ENCODE measurements at regions not wholly inside any gene's neighbourhood (a gene's known extent, or its start where the extent isn't known, plus 50 kb on each side); places are given as distances from the start of the nearest gene placed in this dataset.
"Not testable (repeated sequence)": the region's sequence is repeated elsewhere in the genome, so short reads cannot be mapped to it uniquely, and the experiment has no call there.

GRCh38 chr11:92436034-92436920, 211.7 kb downstream of the FAT3 start:
- no peak for DNase-seq

DNA sequence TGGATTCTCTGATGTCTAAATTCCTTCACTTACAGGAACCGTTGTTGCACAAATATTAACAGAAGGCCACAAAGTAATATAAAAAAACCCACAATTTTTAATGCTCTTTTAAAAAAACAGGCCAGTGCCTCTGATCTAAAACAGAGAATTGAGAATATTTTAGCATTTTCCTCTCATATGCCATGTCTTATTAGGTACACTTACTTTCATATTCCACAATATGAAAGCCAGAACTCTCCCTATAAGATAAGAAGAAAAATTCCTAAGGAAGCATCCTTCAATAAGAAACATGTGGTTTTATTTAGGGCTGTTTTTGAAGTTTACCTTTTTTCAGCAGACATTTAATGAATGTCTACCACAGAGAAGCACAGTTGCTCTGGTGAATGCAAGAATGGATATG, 214.5 kb downstream of the FAT3 start:
- no peak for DNase-seq

DNA sequence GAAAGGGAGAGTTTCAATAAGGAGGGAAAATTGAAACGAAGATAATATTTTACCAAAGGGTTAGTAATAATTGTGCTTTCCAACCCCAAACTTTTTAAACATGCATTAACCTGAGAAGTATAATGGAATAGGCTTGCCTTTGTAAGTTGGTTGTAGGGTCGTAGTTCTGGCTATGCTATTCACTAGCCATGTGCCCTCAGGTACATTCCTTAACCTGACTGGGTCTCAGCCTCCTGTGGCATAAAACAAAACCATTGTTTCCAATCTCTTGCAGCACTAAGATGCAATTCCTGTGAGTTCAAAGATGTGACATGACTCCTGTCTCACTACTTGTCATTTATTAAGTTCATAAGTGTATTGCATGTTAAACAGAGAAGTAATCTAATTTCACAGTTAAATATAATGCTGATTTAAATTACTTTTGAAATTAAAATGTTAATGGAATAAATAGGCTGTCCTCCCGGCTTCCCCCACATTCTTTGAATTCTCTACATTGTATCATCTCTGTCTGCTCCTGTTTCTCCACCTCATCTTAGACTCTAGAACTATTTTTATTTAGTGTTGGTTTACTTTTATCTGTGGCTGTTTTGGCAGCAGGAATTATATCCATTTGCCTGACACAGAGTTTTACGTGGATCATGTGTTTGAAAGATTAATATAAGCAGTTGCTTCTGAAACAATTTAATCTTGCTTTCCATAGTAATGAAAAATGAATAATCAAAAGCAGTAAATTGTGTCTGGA, 216.3 kb downstream of the FAT3 start:
- DNase-seq = no peak

- DNase-seq = no peak
These were observed 216.8 kb downstream of the FAT3 start for GRCh38 chr11:92441443-92441726.

DNA sequence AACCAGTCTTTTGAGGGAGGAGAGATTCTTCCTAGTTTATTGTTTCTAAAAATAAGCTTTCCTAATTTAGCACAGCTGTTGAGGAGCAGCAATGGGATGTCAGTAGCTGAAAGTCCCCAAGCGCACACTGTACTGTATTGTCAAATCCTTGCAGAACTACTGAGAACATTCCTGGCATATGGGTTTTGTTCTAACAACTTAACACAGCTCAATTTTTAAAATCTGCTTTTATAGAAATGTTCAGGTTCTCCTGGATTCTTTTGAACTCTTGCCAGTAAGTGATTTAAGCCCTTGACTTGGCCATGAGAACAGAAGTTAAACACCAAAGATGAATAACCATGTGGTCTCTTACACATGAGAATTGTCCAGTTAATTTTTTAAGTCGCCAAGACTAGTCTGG, 218.6 kb downstream of the FAT3 start:
- DNase-seq = no peak

- no peak for DNase-seq
These were observed 223.0 kb downstream of the FAT3 start for GRCh38 chr11:92447586-92447985.

DNA sequence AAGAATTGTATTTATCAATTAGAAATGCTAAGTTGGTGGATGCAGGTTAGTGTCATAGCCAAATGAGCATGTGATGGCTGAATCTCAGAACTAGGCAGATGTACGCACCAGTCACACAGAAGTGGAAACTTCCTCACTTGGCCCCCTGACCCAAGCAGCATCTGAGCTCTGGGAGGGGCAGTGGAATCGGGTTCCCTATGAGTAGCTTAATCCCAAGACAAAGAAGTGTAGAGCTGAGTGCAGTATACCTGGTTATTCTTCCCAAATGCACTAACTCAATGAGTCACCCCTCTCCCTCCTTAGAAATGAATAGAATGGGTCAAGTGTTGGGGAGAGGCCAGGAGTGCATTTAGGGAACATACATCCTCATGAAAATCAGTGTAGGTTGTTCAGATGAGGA, 224.6 kb downstream of the FAT3 start:
- DNase-seq = no peak

- no peak for DNase-seq
These were observed 225.2 kb downstream of the FAT3 start for GRCh38 chr11:92449780-92450179.

- DNase-seq = no peak
These were observed 226.4 kb downstream of the FAT3 start for GRCh38 chr11:92451063-92451462.

DNA sequence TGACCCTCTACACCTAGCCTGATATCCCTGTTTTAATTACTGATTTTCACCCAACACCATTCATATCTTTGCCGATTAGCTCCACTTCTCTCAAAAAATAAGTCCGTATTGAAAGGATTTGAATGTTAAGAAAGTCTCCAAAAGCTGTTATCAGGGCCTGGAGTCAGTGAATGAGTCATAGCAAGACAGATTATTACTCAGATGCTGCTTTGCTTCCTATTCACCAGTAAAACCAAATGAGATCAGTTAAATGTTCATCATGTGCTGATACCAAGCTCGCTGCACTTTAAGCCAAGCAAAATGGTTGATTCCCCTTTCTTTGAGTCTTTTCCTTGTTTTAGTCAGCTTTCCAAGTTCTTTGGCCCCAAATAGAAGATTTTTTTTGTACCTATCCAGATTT, 228.4 kb downstream of the FAT3 start:
- no peak for DNase-seq

GRCh38 chr11:92455210-92455790, 230.7 kb downstream of the FAT3 start:
- no peak for DNase-seq

- DNase-seq = no peak
These were observed 232.6 kb downstream of the FAT3 start for GRCh38 chr11:92457250-92457649.

GRCh38 chr11:92458486-92458885, 233.9 kb downstream of the FAT3 start:
- no peak for DNase-seq

GRCh38 chr11:92460213-92460612, 235.6 kb downstream of the FAT3 start:
- no peak for DNase-seq

- DNase-seq = no peak
These were observed 236.8 kb downstream of the FAT3 start for GRCh38 chr11:92461447-92461846.

GRCh38 chr11:92462821-92463220, 238.2 kb downstream of the FAT3 start:
- DNase-seq = no peak

DNA sequence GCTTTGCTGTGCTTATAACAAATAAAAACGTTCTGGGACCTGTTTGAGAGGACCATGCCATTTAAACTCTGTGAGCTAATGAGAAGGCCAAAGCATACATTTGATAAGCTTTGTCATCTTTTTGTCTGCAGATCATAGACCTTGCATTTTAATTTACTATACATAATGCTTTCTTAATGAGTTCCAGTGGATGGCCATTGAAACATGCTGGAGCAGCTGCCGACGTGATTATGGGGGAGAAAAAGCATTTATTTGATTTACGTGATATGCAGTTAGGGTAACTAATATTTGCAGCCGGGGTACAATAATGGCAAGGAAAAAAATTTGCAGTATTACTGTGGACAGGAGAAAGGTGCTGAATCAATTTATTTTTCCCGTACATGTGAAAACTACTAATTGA, 240.2 kb downstream of the FAT3 start:
- no peak for DNase-seq

DNA sequence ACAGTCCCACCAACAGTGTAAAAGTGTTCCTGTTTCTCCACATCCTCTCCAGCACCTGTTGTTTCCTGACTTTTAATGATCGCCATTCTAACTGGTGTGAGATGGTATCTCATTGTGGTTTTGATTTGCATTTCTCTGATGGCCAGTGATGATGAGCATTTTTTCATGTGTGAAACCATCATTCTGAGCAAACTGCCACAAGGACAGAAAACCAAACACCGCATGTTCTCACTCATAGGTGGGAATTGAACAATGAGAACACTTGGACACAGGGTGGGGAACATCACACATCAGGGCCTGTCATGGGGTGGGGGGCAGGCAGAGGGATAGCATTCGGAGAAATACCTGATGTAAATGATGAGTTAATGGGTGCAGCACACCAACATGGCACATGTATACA, 240.8 kb downstream of the FAT3 start:
- not testable (repeated sequence) for DNase-seq

GRCh38 chr11:92473736-92474135, 249.1 kb downstream of the FAT3 start:
- DNase-seq = no peak

DNA sequence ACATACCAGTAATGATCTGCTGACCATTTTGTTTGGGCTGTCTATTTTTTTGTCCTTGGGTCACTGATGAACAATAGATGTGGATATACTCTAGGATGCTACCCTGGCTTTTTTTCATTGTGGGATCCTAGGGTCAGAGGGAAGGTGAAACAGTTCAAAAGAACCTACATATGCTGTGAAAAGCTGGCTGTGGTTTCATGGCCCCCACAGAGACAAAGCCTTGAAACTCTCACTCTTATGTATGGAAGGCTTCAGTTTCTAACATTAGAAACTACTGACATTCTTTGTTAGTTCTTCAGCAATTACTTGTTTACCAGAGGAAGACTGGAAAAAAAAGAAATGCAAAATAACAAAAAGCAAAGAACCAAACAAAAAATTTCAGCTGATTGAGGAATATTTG, 250.7 kb downstream of the FAT3 start:
- no peak for DNase-seq

DNA sequence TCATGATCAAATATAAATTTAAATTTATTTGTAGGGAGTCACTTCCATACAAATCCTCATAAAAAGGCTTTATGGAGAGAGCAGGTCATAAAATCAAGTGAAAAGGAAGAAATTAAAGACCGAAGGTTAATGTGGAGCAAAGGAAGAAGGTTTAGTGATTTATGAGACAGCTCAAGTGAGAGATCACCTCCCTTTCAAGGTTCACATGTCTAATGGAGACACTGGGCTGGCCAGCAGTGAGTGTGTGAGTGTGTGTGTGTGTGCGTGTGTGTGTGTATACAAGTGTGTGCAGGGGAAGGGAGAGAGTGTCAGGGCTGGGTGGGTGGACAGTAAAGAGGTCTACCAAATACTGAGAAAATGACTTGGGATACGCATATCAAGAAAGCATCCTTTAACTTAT, 251.2 kb downstream of the FAT3 start:
- DNase-seq = no peak

DNA sequence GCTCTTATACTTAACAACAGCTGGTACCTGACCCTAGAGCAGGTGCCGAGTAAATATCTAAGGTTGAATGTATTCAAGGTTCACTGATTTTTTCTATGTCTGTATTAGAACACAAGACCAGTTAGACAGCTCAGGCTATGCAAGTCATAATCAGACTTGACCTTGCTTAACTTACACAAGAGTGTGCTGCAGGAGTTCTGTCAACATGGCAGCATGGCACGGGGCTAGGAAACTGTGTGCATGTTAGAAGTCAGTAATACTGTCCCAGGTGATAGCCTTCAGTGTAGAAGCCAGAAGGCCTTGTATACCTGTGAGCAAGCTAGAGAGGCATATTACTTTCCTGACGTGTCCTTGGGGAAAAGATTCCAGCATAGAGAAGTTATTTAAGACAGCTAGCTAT, 253.1 kb downstream of the FAT3 start:
- DNase-seq = no peak

- DNase-seq = no peak
These were observed 255.9 kb downstream of the FAT3 start for GRCh38 chr11:92480499-92480898.

DNA sequence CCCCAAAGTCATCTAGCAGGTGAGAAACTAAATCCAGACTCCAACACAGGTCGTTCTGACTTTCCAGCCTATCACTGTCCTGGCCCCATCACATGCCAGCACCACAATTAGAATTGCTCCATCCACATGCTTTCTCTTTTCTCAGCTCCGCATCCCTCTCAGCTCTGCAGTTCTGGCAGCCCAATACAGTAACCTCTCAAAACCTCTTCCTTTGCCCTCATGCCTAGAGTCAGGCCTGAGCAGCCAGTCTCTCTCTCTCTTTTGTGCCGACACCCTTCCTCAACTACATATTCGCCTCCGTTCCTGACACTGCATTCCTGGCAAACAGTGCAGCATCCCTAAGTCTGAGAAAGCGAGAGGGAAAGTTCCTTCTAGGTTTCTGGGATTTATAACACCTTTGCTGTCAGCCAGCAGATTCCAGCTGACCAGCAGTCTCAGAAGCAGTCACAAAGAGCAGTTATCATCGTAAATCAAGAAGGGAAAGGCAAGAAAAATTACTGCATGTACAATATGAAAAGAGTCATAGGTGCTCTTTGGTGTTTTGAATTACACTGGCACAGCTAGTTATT, 258.0 kb downstream of the FAT3 start:
- DNase-seq = no peak

All from CD4-positive, alpha-beta T cell treated with Interleukin-21 for 1 hour (primary cell).